H1 (cell line): ENCODE measurements at regions not wholly inside any gene's neighbourhood (a gene's known extent, or its start where the extent isn't known, plus 50 kb on each side); places are given as distances from the start of the nearest gene placed in this dataset.

ENCODE experiments used
- CTCF ChIA-PET: fragments of 300-600 bp; sonication (Branson Sonifier 250); formaldehyde crosslinking; loops from one replicate; lab custom pipeline; 2021; ENCODE audit not compliant: partially characterized antibody; lab: Charles Lee
- POLR2A ChIA-PET: fragments of 300-600 bp; sonication (Branson Sonifier 250); formaldehyde crosslinking; loops from one replicate; lab custom pipeline; 2021; ENCODE audit warnings: inconsistent platforms; ENCODE audit not compliant: partially characterized antibody; lab: Charles Lee
- DNase-seq, 2 experiments: peaks; one replicate each; pipeline versions ENCODE4 v3.0.0 to v3.0.0-alpha.2; 2010 to 2022; ENCODE audit warnings: low spot score in 2 of 2, low read depth in 1 of 2, mixed read lengths in 1 of 2
- FAIRE-seq: peaks from 2 replicates; lab custom pipeline; 2011; peaks lifted over from hg19 to GRCh38; lab: Jason Lieb, UNC
- H2AFZ ChIP-seq: 2 replicates; pipeline ENCODE4 v1.8.1; 2012; ENCODE audit warnings: low read length, inconsistent platforms
- H2AK5ac ChIP-seq: 2 replicates; pipeline ENCODE4 v1.6.1; 2013; ENCODE audit warnings: low read depth, low read length
- H2BK120ac ChIP-seq: replicated peaks from 2 replicates; pipeline ENCODE3; 2013; ENCODE audit warnings: low read depth, low read length, inconsistent platforms
- H2BK12ac ChIP-seq: 2 replicates; pipeline ENCODE4 v1.6.1; 2013; ENCODE audit warnings: low read depth, low read length
- H2BK15ac ChIP-seq: 2 replicates; pipeline ENCODE4 v1.6.1; 2013; ENCODE audit warnings: low read length
- H2BK20ac ChIP-seq: 2 replicates; pipeline ENCODE4 v1.6.1; 2013; ENCODE audit warnings: low read length
- H2BK5ac ChIP-seq: 2 replicates; pipeline ENCODE4 v1.6.1; 2013; ENCODE audit warnings: low read depth, low read length
- H3K14ac ChIP-seq: 2 replicates; pipeline ENCODE4 v1.6.1; 2013; ENCODE audit warnings: inconsistent platforms; ENCODE audit not compliant: insufficient read length
- H3K18ac ChIP-seq: 2 replicates; pipeline ENCODE4 v1.6.1; 2013; ENCODE audit warnings: low read length; ENCODE audit errors: extremely low read depth
- H3K23ac ChIP-seq: 2 replicates; pipeline ENCODE4 v1.6.1; 2013; ENCODE audit warnings: inconsistent platforms; ENCODE audit not compliant: insufficient read length
- H3K23me2 ChIP-seq: 2 replicates; pipeline ENCODE4 v1.6.1; 2013; ENCODE audit warnings: low read depth, low read length
- H3K27ac ChIP-seq: 2 replicates; pipeline ENCODE4 v1.6.1; 2011; ENCODE audit warnings: low read depth, low read length, inconsistent platforms
- H3K27me3 ChIP-seq, 4 experiments: replicated peaks in 1 of 4; 1 replicate in 1 of 4; 2 replicates in 3 of 4; pipeline versions ENCODE4 v1.6.1 to v1.8.1; 2011 to 2013; ENCODE audit warnings: low read length in 3 of 4, mild to moderate bottlenecking in 3 of 4, inconsistent platforms in 2 of 4, mixed read lengths in 2 of 4, moderate library complexity in 1 of 4; ENCODE audit not compliant: control insufficient read depth in 3 of 4, insufficient read depth in 3 of 4; ENCODE audit errors: extremely low read depth in 1 of 4
- H3K36me3 ChIP-seq, 4 experiments: 2 replicates each; pipeline versions ENCODE4 v1.6.1 to v1.8.1; 2011 to 2013; ENCODE audit warnings: mild to moderate bottlenecking in 4 of 4, low read length in 3 of 4, moderate library complexity in 2 of 4, control low read depth in 1 of 4, inconsistent platforms in 1 of 4; ENCODE audit not compliant: insufficient read depth in 4 of 4, control insufficient read depth in 2 of 4
- H3K4ac ChIP-seq: replicated peaks from 2 replicates; pipeline ENCODE3; 2013; ENCODE audit warnings: low read length, low read depth, mixed read lengths, inconsistent platforms; ENCODE audit not compliant: insufficient read length
- H3K4me1 ChIP-seq, 4 experiments: replicated peaks in 1 of 4; 1 replicate in 1 of 4; 2 replicates in 3 of 4; pipeline versions ENCODE4 v1.6.1 to v1.8.1; 2011 to 2013; ENCODE audit warnings: low read length in 3 of 4, inconsistent platforms in 2 of 4, mixed read lengths in 1 of 4; ENCODE audit not compliant: insufficient read depth in 4 of 4, control insufficient read depth in 3 of 4
- H3K4me2 ChIP-seq, 2 experiments: 2 replicates each; pipeline versions ENCODE4 v1.6.1 to v1.8.1; 2011 to 2013; ENCODE audit warnings: low read depth in 2 of 2, low read length in 2 of 2, control low read depth in 1 of 2, inconsistent platforms in 1 of 2, mild to moderate bottlenecking in 1 of 2; ENCODE audit not compliant: insufficient read depth in 1 of 2
- H3K4me3 ChIP-seq, 4 experiments: fragments of 200-600, 300-600 bp in 1 of 4; sonication (generic), shearing (Covaris generic), sonication (Bioruptor Twin) in 1 of 4; 2 replicates each; pipeline versions ENCODE4 v1.5.1 to v1.8.1; 2011 to 2016; ENCODE audit warnings: low read length in 4 of 4, low read depth in 3 of 4, control low read depth in 2 of 4, inconsistent platforms in 2 of 4, mild to moderate bottlenecking in 2 of 4, mixed read lengths in 1 of 4, moderate library complexity in 1 of 4; ENCODE audit not compliant: insufficient read depth in 2 of 4; ENCODE audit errors: extremely low read depth in 1 of 4
- H3K56ac ChIP-seq: replicated peaks from 2 replicates; pipeline ENCODE3; 2013; ENCODE audit warnings: low read depth, mild to moderate bottlenecking, mixed read lengths, low read length, inconsistent platforms; ENCODE audit not compliant: insufficient read length
- H3K79me1 ChIP-seq: 2 replicates; pipeline ENCODE4 v1.6.1; 2013; ENCODE audit warnings: low read depth, low read length, control low read depth
- H3K79me2 ChIP-seq, 2 experiments: 2 replicates each; pipeline versions ENCODE4 v1.6.1 to v1.8.1; 2012 to 2013; ENCODE audit warnings: low read length in 2 of 2, mild to moderate bottlenecking in 2 of 2, inconsistent platforms in 1 of 2; ENCODE audit not compliant: insufficient read depth in 2 of 2, control insufficient read depth in 1 of 2
- H3K9ac ChIP-seq, 4 experiments: replicated peaks in 1 of 4; 1 replicate in 1 of 4; 2 replicates in 3 of 4; pipeline versions ENCODE4 v1.6.1 to v1.8.1; 2011 to 2013; ENCODE audit warnings: low read depth in 3 of 4, low read length in 3 of 4, control low read depth in 2 of 4, mild to moderate bottlenecking in 2 of 4, moderate library complexity in 2 of 4, inconsistent platforms in 1 of 4; ENCODE audit errors: extremely low read depth in 1 of 4
- H3K9me3 ChIP-seq, 2 experiments: 2 replicates each; pipeline versions ENCODE4 v1.6.1 to v1.8.1; 2012 to 2013; ENCODE audit warnings: mild to moderate bottlenecking in 2 of 2, moderate library complexity in 2 of 2, control low read depth in 1 of 2, inconsistent platforms in 1 of 2, low read depth in 1 of 2, low read length in 1 of 2, mixed read lengths in 1 of 2; ENCODE audit not compliant: insufficient read depth in 2 of 2
- H4K20me1 ChIP-seq, 2 experiments: replicated peaks in 1 of 2; 2 replicates each; pipeline versions ENCODE3 to v1.8.1; 2011 to 2013; ENCODE audit warnings: inconsistent platforms in 2 of 2, low read length in 2 of 2, mild to moderate bottlenecking in 1 of 2; ENCODE audit not compliant: insufficient read depth in 2 of 2, control insufficient read depth in 1 of 2
- H4K5ac ChIP-seq: 2 replicates; pipeline ENCODE4 v1.6.1; 2013; ENCODE audit warnings: low read length, low read depth, mixed read lengths, inconsistent platforms; ENCODE audit not compliant: insufficient read length
- H4K8ac ChIP-seq: 2 replicates; pipeline ENCODE4 v1.8.0; 2013; ENCODE audit warnings: mild to moderate bottlenecking, moderate library complexity, low read length, inconsistent platforms; ENCODE audit not compliant: insufficient read depth; ENCODE audit errors: extremely low read depth
- H4K91ac ChIP-seq: replicated peaks from 2 replicates; pipeline ENCODE3; 2013; ENCODE audit warnings: low read length, mixed read lengths, inconsistent platforms; ENCODE audit not compliant: insufficient read length
- HDAC2 ChIP-seq, 2 experiments: fragments of 300-600 bp in 1 of 2; sonication (generic) in 1 of 2; IDR thresholded peaks; 2 replicates each; pipeline ENCODE4 v1.6.1; 2011 to 2012; ENCODE audit warnings: low read depth in 2 of 2, low read length in 2 of 2, mild to moderate bottlenecking in 2 of 2, moderate library complexity in 2 of 2, borderline replicate concordance in 1 of 2, inconsistent platforms in 1 of 2
- RAD21 ChIP-seq, 2 experiments: IDR thresholded peaks in 1 of 2; conservative IDR thresholded peaks in 1 of 2; 2 replicates each; pipeline ENCODE4 v1.6.1; 2011; ENCODE audit warnings: low read depth in 2 of 2, low read length in 2 of 2, improper control_type of control experiment in 1 of 2, inconsistent platforms in 1 of 2, mild to moderate bottlenecking in 1 of 2, moderate library complexity in 1 of 2
- WGBS, 2 experiments: shearing (Covaris generic) in 1 of 2; methylation state at CpG; one replicate each; pipeline versions ENCODE4 v1.1.6 to v1.1.7; 2013 to 2015; ENCODE audit warnings: low lambda C conversion rate in 2 of 2, mixed read lengths in 2 of 2, inconsistent platforms in 1 of 2, low coverage in 1 of 2, missing lambda C conversion rate in 1 of 2; ENCODE audit not compliant: insufficient replicate concordance in 2 of 2, insufficient coverage in 1 of 2, insufficient read length in 1 of 2; ENCODE audit errors: extremely low coverage in 1 of 2, missing lambda C conversion rate in 1 of 2; 5-methylcytosine and 5-hydroxymethylcytosine counted together

DNA sequence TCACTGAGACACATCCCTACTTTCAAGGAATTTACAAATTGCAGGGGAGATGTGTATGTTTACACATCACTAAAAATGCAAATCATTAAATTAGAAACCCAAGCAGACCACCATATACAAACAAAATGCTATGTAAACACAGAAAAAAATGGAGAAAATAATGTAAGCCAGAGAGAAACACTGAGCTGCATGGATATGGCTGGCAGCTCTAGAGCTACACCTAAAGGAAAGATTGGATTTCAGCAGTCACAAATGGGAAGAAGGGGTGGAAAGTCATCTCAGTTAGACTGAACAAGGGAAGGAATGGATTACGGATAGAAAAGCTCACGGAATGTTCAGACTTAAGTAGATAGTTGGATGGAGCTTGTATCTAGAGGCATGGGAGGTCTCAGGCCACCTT is 186.3 kb downstream of the MOSPD2 start:
- no peak overlapping the region for H4K5ac ChIP-seq
- no peaks in the 10 kb centered on the region for H4K20me1 ChIP-seq
- 60% methylated on average over 1 of the region's 2 CpGs; no CpG with 5 or more reads in 1 of the 2 experiments for WGBS, 2 experiments
- H3K4me1 ChIP-seq: no peaks in the 10 kb centered on the region; a peak in 1 of 7 replicates
- H4K8ac ChIP-seq: no peak overlapping the region
- FAIRE-seq (no peak), DNase-seq (no peak)
- no peak overlapping the region for H3K4ac ChIP-seq
- no peaks in the 10 kb centered on the region for H3K9me3 ChIP-seq
- H2AK5ac ChIP-seq: no peak overlapping the region
- H4K91ac ChIP-seq: no peak overlapping the region
- H3K9ac ChIP-seq: no peak overlapping the region
- H2BK5ac ChIP-seq: no peak overlapping the region
- H3K23me2 ChIP-seq: no peaks in the 10 kb centered on the region
- no peak overlapping the region for H2BK20ac ChIP-seq
- no peak overlapping the region for H3K56ac ChIP-seq
- no peak overlapping the region for H3K14ac ChIP-seq
- H2BK12ac ChIP-seq: no peak overlapping the region
- no peaks in the 10 kb centered on the region for H3K79me2 ChIP-seq
- H2BK15ac ChIP-seq: no peak overlapping the region
- no peak overlapping the region for H3K23ac ChIP-seq
- TF ChIP-seq RAD21 (IDR thresholded peaks at IDR 0.05 in 1 of 2, conservative IDR thresholded peaks at IDR 0.05 in 1 of 2; ENCODE audit: low read depth in 2 of 2, low read length in 2 of 2) (peak; percentile 29 to 39), HDAC2 (IDR thresholded peaks at IDR 0.05; ENCODE audit: borderline replicate concordance in 1 of 2, low read depth in 2 of 2, low read length in 2 of 2) (no peak)
- ChIA-PET POLR2A (no interaction called here), CTCF (interaction anchor here (0.7 kb wide), 1 partner anchor 202 kb away, joined by 3 read pairs; no protein-coding TSS in a partner anchor)
- H3K27ac ChIP-seq: no peak overlapping the region
- H2AFZ ChIP-seq: no peak overlapping the region
- H3K27me3 ChIP-seq: no peaks in the 10 kb centered on the region
- H3K4me2 ChIP-seq: no peak overlapping the region
- no peak overlapping the region for H3K18ac ChIP-seq
- no peaks in the 10 kb centered on the region for H3K79me1 ChIP-seq
- no peak overlapping the region for H3K4me3 ChIP-seq
- no peaks in the 10 kb centered on the region for H3K36me3 ChIP-seq
- H2BK120ac ChIP-seq: no peak overlapping the region
